Muscle layer of colon (tissue), 2 donors: ENCODE measurements at regions not wholly inside any gene's neighbourhood (a gene's known extent, or its start where the extent isn't known, plus 50 kb on each side); places are given as distances from the start of the nearest gene placed in this dataset.

ENCODE experiments used
- H3K27ac ChIP-seq: one replicate; pipeline ENCODE4 v1.7.0; 2013; ENCODE audit warnings: low read depth, mild to moderate bottlenecking, low read length, moderate library complexity
- H3K27me3 ChIP-seq, 2 donors: one replicate each; pipeline ENCODE4 v1.7.0; 2013; ENCODE audit warnings: low read length in 2 of 2, mild to moderate bottlenecking in 2 of 2; ENCODE audit not compliant: insufficient read depth in 2 of 2, control insufficient read depth in 1 of 2
- H3K36me3 ChIP-seq: one replicate; pipeline ENCODE4 v1.7.0; 2013; ENCODE audit warnings: mild to moderate bottlenecking, low read length; ENCODE audit not compliant: insufficient read depth
- H3K4me1 ChIP-seq: one replicate; pipeline ENCODE4 v1.7.0; 2013; ENCODE audit warnings: mild to moderate bottlenecking, low read length; ENCODE audit not compliant: insufficient read depth
- H3K4me3 ChIP-seq, 2 donors: one replicate each; pipeline ENCODE4 v1.7.0; 2013; ENCODE audit warnings: low read length in 2 of 2, low read depth in 1 of 2, mild to moderate bottlenecking in 1 of 2, moderate library complexity in 1 of 2
- H3K9ac ChIP-seq: one replicate; pipeline ENCODE4 v1.7.0; 2013; ENCODE audit warnings: low read length
- H3K9me3 ChIP-seq: one replicate; pipeline ENCODE4 v1.7.0; 2013; ENCODE audit warnings: mild to moderate bottlenecking, low read length
- donor health status: abdominal sarcoma.
- donor health status: Adenocarcinoma of cecum.

DNA sequence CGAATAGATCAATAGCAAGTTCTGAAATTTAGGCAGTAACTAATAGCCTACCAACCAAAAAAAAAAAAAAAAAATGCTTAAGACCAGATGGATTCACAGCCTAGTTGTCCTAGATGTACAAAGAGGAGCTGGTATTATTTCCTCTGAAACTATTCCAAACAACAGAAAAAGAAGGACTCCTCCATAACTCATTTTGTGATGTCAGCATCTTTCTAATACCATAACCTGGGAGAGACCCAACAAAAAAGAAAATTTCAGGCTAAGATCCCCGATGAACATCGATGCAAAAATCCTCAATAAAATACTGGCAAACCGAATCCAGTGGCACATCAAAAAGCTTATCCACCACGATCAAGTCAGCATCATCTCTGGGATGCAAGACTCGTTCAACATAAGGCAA lies 1557.9 kb downstream of the C4orf33 start:
- Histone ChIP-seq H3K9ac (no peak overlapping the region), H3K27me3 (no peaks in the 10 kb centered on the region), H3K4me3 (no peak overlapping the region), H3K4me1 (no peaks in the 10 kb centered on the region), H3K36me3 (no peaks in the 10 kb centered on the region), H3K9me3 (no peaks in the 10 kb centered on the region), H3K27ac (no peak overlapping the region)

DNA sequence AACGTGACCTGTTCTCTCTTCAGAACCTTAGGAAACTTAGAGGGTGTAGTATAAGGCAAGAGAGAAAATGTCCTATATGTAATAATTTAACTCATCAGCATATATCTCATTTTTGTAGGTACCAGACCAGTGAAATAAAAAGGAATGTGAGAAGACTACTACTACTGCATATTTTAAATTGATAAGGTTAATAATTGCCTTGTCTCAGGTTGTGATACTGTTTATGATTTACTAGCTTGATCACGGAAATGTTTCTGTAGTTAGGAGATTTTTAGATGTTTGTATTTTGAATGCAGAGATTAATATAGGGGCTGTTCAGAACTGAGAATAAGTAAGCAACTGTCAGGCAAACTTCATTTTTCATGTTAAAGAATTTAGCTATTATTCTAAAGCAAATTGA lies 1563.4 kb downstream of the C4orf33 start:
- Histone ChIP-seq H3K9ac (no peak overlapping the region), H3K9me3 (no peaks in the 10 kb centered on the region), H3K27me3 (no peaks in the 10 kb centered on the region), H3K27ac (no peak overlapping the region), H3K4me3 (no peak overlapping the region), H3K36me3 (no peaks in the 10 kb centered on the region), H3K4me1 (no peaks in the 10 kb centered on the region)

DNA sequence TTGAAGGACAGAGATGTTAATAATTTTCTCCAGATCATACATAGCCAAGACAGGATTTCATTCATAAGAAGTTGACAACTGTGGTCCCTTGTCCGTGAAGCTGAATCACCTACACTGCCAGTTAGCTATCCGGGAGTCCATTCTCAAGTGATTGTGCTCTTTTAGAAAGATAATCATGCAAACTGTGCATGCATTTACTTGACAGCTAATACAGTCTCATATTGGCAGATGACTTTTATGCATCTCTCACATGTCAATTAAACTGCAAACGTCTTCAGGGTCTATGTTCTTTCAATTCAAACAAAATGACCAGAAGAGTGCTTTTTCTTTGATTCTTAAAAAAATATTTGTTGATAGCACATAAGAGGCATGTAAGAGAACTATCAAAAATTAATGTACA lies 1572.9 kb downstream of the C4orf33 start:
- Histone ChIP-seq H3K4me1 (no peaks in the 10 kb centered on the region), H3K9me3 (no peaks in the 10 kb centered on the region), H3K9ac (no peak overlapping the region)

DNA sequence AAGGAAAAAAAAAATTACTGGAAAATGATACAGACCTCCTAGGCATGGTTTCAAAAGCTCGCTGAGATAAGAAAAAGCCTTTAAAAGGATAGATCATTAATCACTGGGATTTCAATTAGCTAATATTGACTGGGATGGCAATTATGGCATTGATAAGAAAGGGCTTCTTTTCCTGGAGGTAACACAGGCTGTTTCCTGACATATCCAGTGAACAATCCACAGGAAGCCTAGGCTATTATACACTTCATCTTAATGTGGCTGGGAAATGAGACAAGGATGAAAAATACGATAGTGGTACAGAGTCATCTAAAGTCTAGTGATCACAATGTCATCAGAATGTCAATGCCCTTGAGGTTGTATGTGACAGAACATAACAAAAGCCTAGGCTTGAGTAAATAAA lies 1579.3 kb downstream of the C4orf33 start:
- Histone ChIP-seq H3K27me3 (no peaks in the 10 kb centered on the region), H3K27ac (no peak overlapping the region), H3K4me3 (no peak overlapping the region), H3K4me1 (no peaks in the 10 kb centered on the region), H3K36me3 (no peaks in the 10 kb centered on the region), H3K9ac (no peak overlapping the region), H3K9me3 (no peaks in the 10 kb centered on the region)

More for the DNA sequence above, 1572.9 kb downstream of the C4orf33 start:
- Histone ChIP-seq H3K4me3 (no peak overlapping the region), H3K36me3 (no peaks in the 10 kb centered on the region), H3K27ac (no peak overlapping the region), H3K27me3 (no peaks in the 10 kb centered on the region)

DNA sequence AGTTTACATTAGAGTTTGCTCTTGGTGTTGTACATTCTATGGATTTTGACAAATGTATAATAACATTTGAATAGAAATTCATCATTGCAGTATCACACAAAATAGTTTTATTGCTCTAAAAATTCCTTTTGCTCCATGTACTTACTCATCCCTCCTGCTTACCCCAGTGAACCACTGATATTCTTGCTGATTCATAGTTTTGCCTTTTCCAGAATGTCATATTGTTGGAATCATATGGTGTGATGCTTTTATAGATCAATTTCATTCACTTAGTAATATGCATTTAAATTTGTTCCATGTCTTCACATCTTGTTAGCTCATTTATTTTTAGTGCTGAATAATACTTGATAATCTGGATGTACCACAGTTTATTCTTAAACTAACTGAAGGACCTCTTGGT lies 1593.2 kb downstream of the C4orf33 start:
- Histone ChIP-seq H3K27ac (no peak overlapping the region), H3K36me3 (no peaks in the 10 kb centered on the region), H3K27me3 (no peaks in the 10 kb centered on the region), H3K4me3 (no peak overlapping the region), H3K9me3 (no peaks in the 10 kb centered on the region), H3K4me1 (no peaks in the 10 kb centered on the region), H3K9ac (no peak overlapping the region)

DNA sequence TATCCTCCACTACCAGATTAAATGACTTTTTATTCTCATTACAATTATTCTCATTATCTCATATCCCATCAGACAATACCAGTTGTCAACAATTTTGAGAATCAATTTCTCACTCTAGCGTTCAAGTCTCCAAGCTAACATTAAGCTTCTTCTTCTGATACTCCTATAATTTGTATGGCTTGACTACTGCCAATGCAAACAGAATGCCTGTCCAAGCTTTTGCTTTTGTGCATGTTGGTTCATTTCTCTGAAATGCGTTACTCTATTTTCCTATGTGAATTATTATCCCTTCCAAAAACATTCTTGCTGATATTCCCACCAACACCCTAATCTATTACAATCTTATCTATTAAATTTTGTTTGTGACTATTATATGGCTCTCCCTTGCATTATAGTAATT lies 1602.3 kb downstream of the C4orf33 start:
- no peaks in the 10 kb centered on the region for H3K36me3 ChIP-seq
- no peak overlapping the region for H3K9ac ChIP-seq
- H3K4me3 ChIP-seq, result no peak overlapping the region
- H3K27ac ChIP-seq, result no peak overlapping the region
- H3K4me1 ChIP-seq, result no peaks in the 10 kb centered on the region
- no peaks in the 10 kb centered on the region for H3K9me3 ChIP-seq
- no peaks in the 10 kb centered on the region for H3K27me3 ChIP-seq

DNA sequence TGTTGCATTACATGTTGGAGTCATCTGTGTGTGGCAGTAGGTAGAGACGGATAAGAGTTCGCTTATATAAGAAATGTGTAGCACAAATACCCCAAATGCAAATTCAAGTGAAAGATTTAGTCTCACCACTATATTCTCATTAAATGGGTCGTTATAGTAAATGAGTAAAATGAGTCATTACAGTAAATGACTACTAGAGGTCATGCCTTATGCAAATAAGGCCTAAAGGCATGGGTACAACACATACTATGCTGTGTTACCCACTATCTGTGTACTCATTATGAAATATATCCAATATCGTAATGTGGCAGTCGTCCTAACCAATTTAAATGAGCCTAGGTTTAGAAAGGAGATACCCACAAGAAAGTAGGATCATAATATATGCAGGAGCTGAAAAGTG lies 1603.1 kb downstream of the C4orf33 start:
- Histone ChIP-seq H3K4me3 (no peak overlapping the region), H3K36me3 (no peaks in the 10 kb centered on the region), H3K4me1 (no peaks in the 10 kb centered on the region), H3K27me3 (no peaks in the 10 kb centered on the region), H3K9ac (no peak overlapping the region), H3K9me3 (no peaks in the 10 kb centered on the region), H3K27ac (no peak overlapping the region)

DNA sequence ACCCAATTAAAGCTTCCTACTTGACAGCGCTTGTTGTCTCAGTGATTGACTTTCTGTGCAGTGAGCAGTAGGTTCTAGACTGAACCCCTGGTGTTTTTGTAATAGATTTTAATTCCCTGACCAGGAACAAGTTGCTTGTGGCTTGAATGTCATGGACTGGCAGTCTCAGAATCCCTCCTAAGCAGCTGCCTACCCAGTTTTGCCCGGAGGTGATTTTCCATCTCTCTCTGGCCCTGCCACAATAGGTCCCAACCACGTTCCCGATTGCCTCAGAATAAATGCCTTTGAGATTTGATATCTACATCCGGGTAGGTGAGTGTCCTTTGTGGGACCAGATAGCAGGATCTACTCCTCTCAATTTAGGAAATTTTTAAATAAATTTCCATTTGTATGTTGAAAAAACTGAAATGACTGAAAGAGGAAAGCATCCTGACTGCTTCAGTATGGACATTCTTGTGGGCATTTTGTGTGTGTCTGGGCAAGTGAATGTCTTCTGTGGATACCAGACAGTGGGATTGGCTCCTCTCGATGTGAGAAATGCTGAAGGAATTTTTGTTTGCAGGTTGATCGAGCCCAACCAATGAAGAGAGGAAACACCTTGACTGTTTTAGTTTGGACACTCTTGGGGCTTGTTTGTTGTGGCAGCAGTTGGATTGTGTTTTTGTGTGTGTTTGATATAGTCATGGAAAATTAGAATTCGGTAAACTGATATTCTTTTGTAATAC lies 1607.4 kb downstream of the C4orf33 start:
- H3K36me3 ChIP-seq, result no peaks in the 10 kb centered on the region
- H3K9me3 ChIP-seq, result no peaks in the 10 kb centered on the region
- H3K27ac ChIP-seq, result no peak overlapping the region
- no peak overlapping the region for H3K4me3 ChIP-seq
- no peaks in the 10 kb centered on the region for H3K27me3 ChIP-seq
- H3K9ac ChIP-seq, result no peak overlapping the region
- no peaks in the 10 kb centered on the region for H3K4me1 ChIP-seq

DNA sequence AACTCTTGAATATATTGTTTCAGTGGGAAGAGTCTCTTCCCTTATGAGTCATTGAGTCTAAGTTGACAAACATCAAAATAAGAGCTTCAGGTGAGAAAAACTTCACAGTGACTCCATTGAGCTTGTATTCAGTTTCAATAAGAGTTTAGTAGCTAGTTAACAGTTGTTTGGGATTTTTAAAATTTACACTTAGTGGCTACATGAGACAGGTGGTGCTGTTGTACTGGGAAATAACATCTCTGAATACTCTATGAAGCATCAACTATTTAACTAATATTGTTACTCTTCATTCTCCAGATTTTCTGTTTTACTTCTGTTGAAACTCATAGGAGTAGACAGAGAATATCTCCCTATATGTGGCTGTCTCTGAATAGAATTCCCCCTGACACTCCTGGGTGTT lies 1609.1 kb downstream of the C4orf33 start:
- no peaks in the 10 kb centered on the region for H3K4me1 ChIP-seq
- H3K9ac ChIP-seq, result no peak overlapping the region
- no peak overlapping the region for H3K27ac ChIP-seq
- H3K4me3 ChIP-seq, result no peak overlapping the region
- H3K9me3 ChIP-seq, result no peaks in the 10 kb centered on the region
- no peaks in the 10 kb centered on the region for H3K27me3 ChIP-seq
- H3K36me3 ChIP-seq, result no peaks in the 10 kb centered on the region

DNA sequence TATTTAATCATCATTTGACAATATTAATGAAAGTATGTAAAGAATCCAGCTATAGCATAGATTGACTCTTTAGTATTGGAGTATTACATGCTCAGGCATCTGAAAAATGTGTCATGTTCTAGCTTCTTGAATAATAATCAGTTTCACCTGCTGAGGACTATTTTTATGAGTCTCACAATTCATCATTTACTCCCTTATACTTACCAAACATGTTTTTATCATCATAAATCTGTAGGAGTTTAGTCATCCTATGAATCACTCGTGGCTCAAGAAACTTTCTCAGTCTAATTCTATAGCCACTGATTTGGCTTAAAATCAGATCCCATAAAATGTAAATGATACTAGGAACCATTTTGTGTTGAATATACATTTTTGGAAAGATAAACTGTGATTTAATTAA lies 1616.1 kb downstream of the C4orf33 start:
- Histone ChIP-seq H3K4me1 (no peaks in the 10 kb centered on the region), H3K9me3 (no peaks in the 10 kb centered on the region), H3K27me3 (no peaks in the 10 kb centered on the region), H3K36me3 (no peaks in the 10 kb centered on the region), H3K9ac (no peak overlapping the region), H3K27ac (no peak overlapping the region), H3K4me3 (no peak overlapping the region)

DNA sequence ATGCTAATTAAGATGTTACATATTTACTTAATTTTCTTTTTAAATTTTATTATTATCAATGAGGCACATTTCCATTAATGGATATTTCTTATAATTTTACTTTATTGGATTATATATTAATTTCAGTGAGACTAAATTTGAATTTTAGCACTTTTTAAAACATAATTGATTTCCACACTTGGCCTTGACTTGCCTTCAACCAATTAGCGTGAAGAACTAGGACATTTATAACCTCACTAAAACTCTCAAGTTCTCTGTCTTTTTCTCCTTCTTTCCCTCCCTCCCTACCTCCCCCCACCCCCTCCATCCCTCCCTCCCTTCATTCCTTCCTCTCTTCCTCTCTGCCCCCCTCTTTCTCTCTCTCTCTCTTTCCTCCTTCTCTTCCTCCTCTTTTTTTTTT lies 1618.1 kb downstream of the C4orf33 start:
- no peak overlapping the region for H3K4me3 ChIP-seq

DNA sequence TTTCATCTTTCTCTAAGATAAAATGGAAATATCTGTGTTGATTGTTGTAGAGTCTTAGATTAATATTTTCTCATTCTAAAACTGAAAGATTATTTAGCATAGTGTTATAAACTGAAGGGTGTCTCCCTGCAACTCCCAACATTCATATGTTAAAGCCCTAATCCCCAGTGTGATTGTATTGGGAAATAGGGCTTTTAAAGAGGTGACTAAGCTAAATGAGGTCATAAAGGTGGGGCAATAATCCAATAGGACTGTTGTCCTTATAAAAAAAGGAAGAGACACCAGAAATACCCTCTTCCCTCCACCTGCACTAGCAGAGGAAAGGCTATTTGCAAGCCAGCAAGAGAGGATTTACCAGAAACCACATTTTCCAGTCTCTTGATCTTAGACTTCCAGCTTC lies 1626.4 kb downstream of the C4orf33 start:
- Histone ChIP-seq H3K27me3 (no peaks in the 10 kb centered on the region), H3K4me1 (no peaks in the 10 kb centered on the region), H3K36me3 (no peaks in the 10 kb centered on the region), H3K9me3 (no peaks in the 10 kb centered on the region), H3K27ac (no peak overlapping the region), H3K4me3 (no peak overlapping the region), H3K9ac (no peak overlapping the region)

More for the DNA sequence above, 1618.1 kb downstream of the C4orf33 start:
- no peaks in the 10 kb centered on the region for H3K9me3 ChIP-seq
- no peak overlapping the region for H3K9ac ChIP-seq
- no peaks in the 10 kb centered on the region for H3K36me3 ChIP-seq
- no peaks in the 10 kb centered on the region for H3K4me1 ChIP-seq
- H3K27me3 ChIP-seq, result no peaks in the 10 kb centered on the region
- no peak overlapping the region for H3K27ac ChIP-seq
